DMS79 treated with DMSO at 0.1 percent for 48 hours (cell line): ENCODE measurements at regions not wholly inside any gene's neighbourhood (a gene's known extent, or its start where the extent isn't known, plus 50 kb on each side); places are given as distances from the start of the nearest gene placed in this dataset.

ENCODE experiments used
- DNase-seq: peaks from one replicate; lab custom pipeline; 2025; lab: John Stamatoyannopoulos, UW

DNA sequence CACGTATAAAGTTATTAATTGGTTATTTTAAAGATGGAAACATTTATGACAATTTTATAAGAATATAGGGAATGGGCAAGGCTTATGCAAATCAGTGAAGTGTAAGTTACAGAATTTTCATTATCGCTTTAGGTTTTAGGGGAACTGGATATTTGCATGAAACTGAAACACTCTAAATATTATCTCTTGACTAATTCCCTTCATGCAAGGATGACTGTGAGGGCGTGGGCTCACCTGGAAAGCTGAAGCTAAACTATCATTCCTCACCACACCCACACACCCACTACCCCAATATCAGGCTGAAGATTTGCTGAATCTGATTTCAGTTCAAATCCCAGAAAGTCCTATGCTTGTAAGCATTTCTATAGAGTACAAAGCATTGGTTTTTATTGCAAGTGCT lies 81.7 kb upstream of the ARHGAP24 start:
- DNase-seq = no peak

DNA sequence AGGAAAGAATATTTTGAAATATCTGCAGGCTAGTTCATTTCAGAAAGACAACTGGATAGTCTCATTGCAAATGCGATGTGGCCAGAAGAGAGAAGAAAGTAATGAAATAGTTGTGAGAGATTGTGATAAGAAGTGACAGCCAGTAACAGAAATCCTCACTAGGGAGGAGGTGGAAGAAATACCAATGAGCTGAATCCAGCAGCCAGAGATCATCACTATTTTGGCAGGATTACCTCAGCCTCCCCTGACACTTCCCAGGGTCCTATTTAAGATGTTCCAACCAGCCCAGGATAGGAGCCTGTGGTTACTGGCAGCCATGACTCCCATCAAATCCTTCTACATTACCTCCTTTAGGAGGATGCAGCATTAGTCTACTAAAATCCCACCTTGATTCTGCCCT lies 76.7 kb upstream of the ARHGAP24 start:
- no peak for DNase-seq

DNA sequence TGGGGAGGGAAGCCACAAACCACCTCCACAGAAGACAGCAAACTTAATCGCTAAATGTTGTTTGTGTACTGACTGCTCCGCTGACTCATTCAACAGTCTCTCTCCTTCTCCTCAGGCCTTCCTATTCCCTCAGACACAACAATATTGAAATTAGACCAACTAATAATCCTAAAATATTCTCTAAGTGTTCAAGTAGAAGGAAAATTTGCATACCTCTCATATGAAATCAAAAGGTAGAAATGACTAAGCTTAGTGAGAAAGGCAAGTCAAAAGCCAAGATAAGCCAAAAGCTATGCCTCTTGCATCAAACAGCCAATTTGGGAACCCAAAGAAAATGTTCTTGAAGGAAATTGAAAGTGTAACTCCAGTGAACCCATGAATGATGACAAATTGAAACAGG lies 75.7 kb upstream of the ARHGAP24 start:
- no peak for DNase-seq

- no peak for DNase-seq
Observed at GRCh38 chr4:85402371-85402770, 72.6 kb upstream of the ARHGAP24 start.

- no peak for DNase-seq
Observed at GRCh38 chr4:85406185-85406584, 68.8 kb upstream of the ARHGAP24 start.

DNA sequence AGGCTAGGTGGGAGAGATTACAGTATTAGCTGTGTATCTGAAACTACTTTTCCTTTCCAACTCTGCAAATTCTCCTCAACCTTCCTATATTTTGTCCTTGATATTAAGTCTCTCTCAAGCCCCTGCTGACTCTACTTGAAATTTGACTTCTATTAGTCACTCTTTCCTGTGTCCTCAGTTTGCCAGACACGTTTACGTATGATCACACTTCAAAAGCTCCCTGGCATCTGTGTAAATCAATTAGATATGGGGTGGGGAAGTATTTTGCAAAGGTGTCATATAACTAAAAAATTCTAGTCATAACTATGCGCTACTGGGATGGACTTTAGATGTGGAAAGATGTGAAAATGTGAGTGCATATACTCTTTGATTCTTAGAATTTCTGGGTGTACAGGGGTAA lies 67.4 kb upstream of the ARHGAP24 start:
- DNase-seq = no peak

- no peak for DNase-seq
Observed at GRCh38 chr4:85408301-85408700, 66.6 kb upstream of the ARHGAP24 start.

- DNase-seq = no peak
Observed at GRCh38 chr4:85409251-85409650, 65.7 kb upstream of the ARHGAP24 start.

GRCh38 chr4:85411386-85411785 lies 63.6 kb upstream of the ARHGAP24 start:
- no peak for DNase-seq

- DNase-seq = no peak
Observed at GRCh38 chr4:85414972-85415371, 60.0 kb upstream of the ARHGAP24 start.

- DNase-seq = no peak
Observed at GRCh38 chr4:85416094-85416493, 58.9 kb upstream of the ARHGAP24 start.

DNA sequence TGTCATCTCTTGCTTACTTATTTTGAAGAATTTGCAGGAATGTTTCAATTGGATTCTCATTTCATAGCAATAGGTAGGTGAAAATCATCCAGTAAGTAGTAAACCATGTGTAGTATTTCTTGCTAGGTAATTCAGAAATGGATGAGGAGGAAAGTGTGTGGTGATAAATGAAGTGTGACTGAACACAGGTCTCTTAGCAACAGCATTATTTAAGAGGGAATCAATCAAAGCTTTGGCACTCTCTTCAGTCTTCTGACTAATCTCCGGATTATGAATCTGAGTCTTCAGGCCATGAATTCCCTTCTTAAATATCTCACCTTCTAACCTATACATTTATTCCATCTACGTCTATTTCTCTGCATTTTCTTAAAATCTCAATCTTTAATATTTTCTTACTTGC lies 55.8 kb upstream of the ARHGAP24 start:
- DNase-seq = peak; percentile 20

DNA sequence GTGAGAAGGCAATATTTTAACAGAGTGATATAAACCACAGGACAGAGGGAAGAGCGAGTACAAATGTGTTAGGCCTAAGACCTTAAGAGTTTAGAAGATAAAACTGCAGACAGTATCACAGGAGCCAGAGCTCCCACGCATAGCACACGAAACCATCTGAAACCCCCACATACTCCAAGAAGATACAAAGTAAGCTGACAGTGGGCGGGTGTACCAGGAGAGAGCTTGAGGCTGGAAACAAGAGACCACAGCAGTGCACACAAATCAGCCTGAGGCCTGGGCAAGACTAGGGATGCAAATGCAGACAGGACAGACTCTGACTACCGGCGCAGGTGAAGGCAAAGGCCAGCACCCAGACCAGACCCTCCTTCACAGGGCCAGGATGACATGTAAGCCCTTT lies 54.1 kb upstream of the ARHGAP24 start:
- no peak for DNase-seq

GRCh38 chr4:85423431-85423830 lies 51.5 kb upstream of the ARHGAP24 start:
- no peak for DNase-seq
